HepG2 (cell line): ENCODE measurements at regions not wholly inside any gene's neighbourhood (a gene's known extent, or its start where the extent isn't known, plus 50 kb on each side); places are given as distances from the start of the nearest gene placed in this dataset.

Source experiments
- CHD2 ChIP-seq: IDR thresholded peaks from 2 replicates; pipeline ENCODE4 v1.6.1; 2011; ENCODE audit warnings: low read depth, low read length, improper control_type of control experiment
- CTCF ChIP-seq: sonication (generic); formaldehyde crosslinking; IDR thresholded peaks from 2 replicates; pipeline ENCODE4 v1.5.0; 2020; ENCODE audit warnings: mild to moderate bottlenecking, missing genetic modification reagents, moderate library complexity
- FOXK2 ChIP-seq: fragments of 450-650 bp; IDR thresholded peaks from 2 replicates; pipeline ENCODE4 v1.6.1; 2016
- HOXA3 ChIP-seq: sonication (generic); formaldehyde crosslinking; IDR thresholded peaks from 2 replicates; pipeline ENCODE4 v1.5.0; 2020; ENCODE audit warnings: missing genetic modification reagents
- NR2F6 ChIP-seq, 2 experiments: IDR thresholded peaks; 2 replicates each; pipeline ENCODE4 v1.6.1; 2016; ENCODE audit warnings: antibody characterized with exemption in 1 of 2, mild to moderate bottlenecking in 1 of 2
- TBP ChIP-seq: sonication (generic); formaldehyde crosslinking; IDR thresholded peaks from 2 replicates; pipeline ENCODE4 v1.5.0; 2020; ENCODE audit warnings: missing genetic modification reagents
- TF ChIP-seq, protein P1 (sequence below): sonication (generic); formaldehyde crosslinking; conservative IDR thresholded peaks from 2 replicates; pipeline ENCODE4 v1.4.0; 2020; ENCODE audit warnings: missing genetic modification reagents
- TF ChIP-seq, protein P2 (sequence below): sonication (generic); formaldehyde crosslinking; IDR thresholded peaks from 2 replicates; pipeline ENCODE4 v1.8.1; 2023; ENCODE audit warnings: mild to moderate bottlenecking, inconsistent platforms, moderate library complexity, missing genetic modification reagents, borderline replicate concordance

DNA sequence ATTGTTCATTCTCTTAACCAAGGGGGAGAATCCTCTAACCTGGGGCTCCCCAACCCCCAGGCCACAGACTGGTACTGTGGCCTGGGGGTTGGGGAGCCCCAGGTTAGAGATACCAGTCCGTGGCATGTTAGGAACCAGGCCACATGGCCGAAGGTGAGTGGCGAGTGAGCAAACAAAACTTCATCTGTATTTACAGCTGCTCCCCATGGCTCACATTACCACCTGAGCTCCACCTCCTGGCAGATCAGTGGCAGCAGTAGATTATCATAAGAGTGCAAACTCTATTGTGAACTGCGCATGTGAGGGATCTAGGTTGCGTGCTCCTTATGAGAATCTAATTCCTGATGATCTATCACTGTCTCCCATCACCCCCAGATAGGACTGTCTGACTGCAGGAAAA is 957.2 kb upstream of the PRKX start:
- TF ChIP-seq NR2F6 (IDR thresholded peaks at IDR 0.05) (no peak), NR2F6 (CRISPR knock-in tag; IDR thresholded peaks at IDR 0.05) (no peak), CHD2 (no peak), CTCF (no peak), HOXA3 (CRISPR knock-in tag) (no peak), FOXK2 (no peak), TBP (CRISPR knock-in tag) (no peak)
- TF ChIP-seq, protein P1, sequence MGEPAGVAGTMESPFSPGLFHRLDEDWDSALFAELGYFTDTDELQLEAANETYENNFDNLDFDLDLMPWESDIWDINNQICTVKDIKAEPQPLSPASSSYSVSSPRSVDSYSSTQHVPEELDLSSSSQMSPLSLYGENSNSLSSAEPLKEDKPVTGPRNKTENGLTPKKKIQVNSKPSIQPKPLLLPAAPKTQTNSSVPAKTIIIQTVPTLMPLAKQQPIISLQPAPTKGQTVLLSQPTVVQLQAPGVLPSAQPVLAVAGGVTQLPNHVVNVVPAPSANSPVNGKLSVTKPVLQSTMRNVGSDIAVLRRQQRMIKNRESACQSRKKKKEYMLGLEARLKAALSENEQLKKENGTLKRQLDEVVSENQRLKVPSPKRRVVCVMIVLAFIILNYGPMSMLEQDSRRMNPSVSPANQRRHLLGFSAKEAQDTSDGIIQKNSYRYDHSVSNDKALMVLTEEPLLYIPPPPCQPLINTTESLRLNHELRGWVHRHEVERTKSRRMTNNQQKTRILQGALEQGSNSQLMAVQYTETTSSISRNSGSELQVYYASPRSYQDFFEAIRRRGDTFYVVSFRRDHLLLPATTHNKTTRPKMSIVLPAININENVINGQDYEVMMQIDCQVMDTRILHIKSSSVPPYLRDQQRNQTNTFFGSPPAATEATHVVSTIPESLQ (CRISPR knock-in tag), result no peak
- TF ChIP-seq, protein P2, sequence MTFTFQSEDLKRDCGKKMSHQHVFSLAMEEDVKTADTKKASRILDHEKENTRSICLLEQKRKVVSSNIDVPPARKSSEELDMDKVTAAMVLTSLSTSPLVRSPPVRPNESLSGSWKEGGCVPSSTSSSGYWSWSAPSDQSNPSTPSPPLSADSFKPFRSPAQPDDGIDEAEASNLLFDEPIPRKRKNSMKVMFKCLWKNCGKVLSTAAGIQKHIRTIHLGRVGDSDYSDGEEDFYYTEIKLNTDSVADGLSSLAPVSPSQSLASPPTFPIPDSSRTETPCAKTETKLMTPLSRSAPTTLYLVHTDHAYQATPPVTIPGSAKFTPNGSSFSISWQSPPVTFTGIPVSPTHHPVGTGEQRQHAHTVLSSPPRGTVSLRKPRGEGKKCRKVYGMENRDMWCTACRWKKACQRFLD, result no peak
